ENCODE measurements at regions not wholly inside any gene's neighbourhood (a gene's known extent, or its start where the extent isn't known, plus 50 kb on each side); places are given as distances from the start of the nearest gene placed in this dataset.

DNA sequence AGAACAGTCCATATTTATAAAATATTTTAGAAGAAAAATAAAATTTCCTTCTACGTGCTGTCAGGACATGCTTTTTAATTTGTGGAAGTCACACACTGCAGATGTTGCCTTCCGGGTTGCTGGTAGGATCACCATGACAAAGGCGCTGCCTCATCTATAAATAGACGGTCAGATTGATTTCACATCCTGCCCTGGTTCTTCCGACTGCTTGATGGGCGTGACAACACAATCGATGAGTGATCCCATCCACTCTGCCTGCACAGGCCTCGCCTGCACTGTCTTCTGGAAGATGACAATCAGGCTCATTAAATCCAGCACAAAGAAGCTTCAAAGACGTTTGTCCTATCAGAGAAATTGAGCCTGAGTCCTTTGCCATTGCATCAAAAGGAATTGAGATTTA, 318.9 kb upstream of the TRIB2 start:
- no CpG with 5 or more reads among the region's 9 CpGs for WGBS (ENCODE audit: insufficient coverage, insufficient read length)
- H3K9me3 ChIP-seq (ENCODE audit: control insufficient read depth, insufficient read depth, low read length) = peaks cover under 1% of the 10 kb centered on the region; the same call in 1 of the 2 replicates
- no peak overlapping the region for H3K27ac ChIP-seq (ENCODE audit: low read length)
- no peaks in the 10 kb centered on the region for H3K27me3 ChIP-seq (ENCODE audit: control insufficient read depth, insufficient read depth, low read length)
- no peaks in the 10 kb centered on the region for H3K36me3 ChIP-seq (ENCODE audit: control insufficient read depth, insufficient read depth, low read length)
- no peak for DNase-seq (ENCODE audit: low read depth, low spot score)
- H3K4me1 ChIP-seq (ENCODE audit: control insufficient read depth, insufficient read depth, low read length) = no peaks in the 10 kb centered on the region
- H3K4me3 ChIP-seq (ENCODE audit: low read length) = no peak overlapping the region

DNA sequence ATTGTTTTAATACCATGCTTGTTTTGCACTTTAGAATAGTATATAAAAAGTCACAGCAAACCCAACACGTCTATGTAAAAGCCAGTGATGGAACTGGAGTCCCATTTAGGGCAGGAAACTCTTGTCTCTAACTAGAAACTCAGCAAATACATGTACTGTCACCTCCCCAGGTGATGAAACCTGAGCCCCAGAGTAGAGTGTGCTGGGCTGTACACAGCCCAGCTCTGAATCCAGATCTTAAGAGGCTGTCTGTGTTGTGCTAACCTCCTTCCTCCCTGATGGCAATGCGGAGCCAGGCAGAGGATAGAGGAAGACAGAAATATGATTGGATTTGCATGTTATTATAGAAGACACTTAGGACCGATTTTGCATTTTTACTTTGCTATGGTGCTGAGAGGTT, 317.5 kb upstream of the TRIB2 start:
- Histone ChIP-seq H3K27me3 (ENCODE audit: control insufficient read depth, insufficient read depth, low read length) (no peaks in the 10 kb centered on the region), H3K36me3 (ENCODE audit: control insufficient read depth, insufficient read depth, low read length) (no peaks in the 10 kb centered on the region), H3K4me1 (ENCODE audit: control insufficient read depth, insufficient read depth, low read length) (no peaks in the 10 kb centered on the region; the same call in 1 of the 2 replicates), H3K9me3 (ENCODE audit: control insufficient read depth, insufficient read depth, low read length) (peaks cover 2% of the 10 kb centered on the region; the same call in 1 of the 2 replicates), H3K27ac (ENCODE audit: low read length) (no peak overlapping the region), H3K4me3 (ENCODE audit: low read length) (no peak overlapping the region)
- DNase-seq (ENCODE audit: low read depth, low spot score) = no peak
- WGBS (ENCODE audit: insufficient coverage, insufficient read length) = no CpG with 5 or more reads among the region's 3 CpGs

DNA sequence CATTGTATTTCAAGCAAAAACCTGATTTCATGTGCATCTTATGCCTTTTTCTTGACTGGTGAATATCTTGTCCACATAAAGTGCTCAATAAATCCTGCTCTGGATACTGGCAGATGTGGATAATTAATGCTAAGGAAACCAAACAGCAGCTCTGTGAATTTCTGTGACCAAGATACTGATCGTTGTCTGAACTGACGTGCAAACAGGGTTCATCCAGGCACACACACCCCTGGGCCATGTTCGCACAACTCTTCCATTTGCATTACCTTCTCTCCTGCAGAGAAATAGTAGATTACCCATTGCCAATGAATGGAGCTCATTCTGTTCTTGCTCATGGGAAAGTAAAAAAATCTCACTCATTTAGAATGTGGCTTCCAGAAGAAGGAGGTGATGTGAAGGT, 316.2 kb upstream of the TRIB2 start:
- H3K27me3 ChIP-seq (ENCODE audit: control insufficient read depth, insufficient read depth, low read length) = no peaks in the 10 kb centered on the region
- no peaks in the 10 kb centered on the region for H3K36me3 ChIP-seq (ENCODE audit: control insufficient read depth, insufficient read depth, low read length)
- DNase-seq (ENCODE audit: low read depth, low spot score) = no peak
- no peak overlapping the region for H3K4me3 ChIP-seq (ENCODE audit: low read length)
- no peak overlapping the region for H3K27ac ChIP-seq (ENCODE audit: low read length)
- WGBS (ENCODE audit: insufficient coverage, insufficient read length) = no CpG with 5 or more reads among the region's 3 CpGs
- H3K4me1 ChIP-seq (ENCODE audit: control insufficient read depth, insufficient read depth, low read length) = no peaks in the 10 kb centered on the region; the same call in 1 of the 2 replicates
- peaks cover 2% of the 10 kb centered on the region; the same call in 1 of the 2 replicates for H3K9me3 ChIP-seq (ENCODE audit: control insufficient read depth, insufficient read depth, low read length)

- Histone ChIP-seq H3K4me1 (ENCODE audit: control insufficient read depth, insufficient read depth, low read length) (no peaks in the 10 kb centered on the region; the same call in 1 of the 2 replicates), H3K27ac (ENCODE audit: low read length) (no peak overlapping the region), H3K36me3 (ENCODE audit: control insufficient read depth, insufficient read depth, low read length) (no peaks in the 10 kb centered on the region), H3K4me3 (ENCODE audit: low read length) (no peak overlapping the region), H3K27me3 (ENCODE audit: control insufficient read depth, insufficient read depth, low read length) (no peaks in the 10 kb centered on the region; the same call in 1 of the 2 replicates), H3K9me3 (ENCODE audit: control insufficient read depth, insufficient read depth, low read length) (peaks cover 2% of the 10 kb centered on the region; the same call in 1 of the 2 replicates)
- WGBS (ENCODE audit: insufficient coverage, insufficient read length) = no CpG with 5 or more reads among the region's 5 CpGs
- DNase-seq (ENCODE audit: low read depth, low spot score) = no peak
Observed at GRCh38 chr2:12402440-12403139, 314.1 kb upstream of the TRIB2 start.

DNA sequence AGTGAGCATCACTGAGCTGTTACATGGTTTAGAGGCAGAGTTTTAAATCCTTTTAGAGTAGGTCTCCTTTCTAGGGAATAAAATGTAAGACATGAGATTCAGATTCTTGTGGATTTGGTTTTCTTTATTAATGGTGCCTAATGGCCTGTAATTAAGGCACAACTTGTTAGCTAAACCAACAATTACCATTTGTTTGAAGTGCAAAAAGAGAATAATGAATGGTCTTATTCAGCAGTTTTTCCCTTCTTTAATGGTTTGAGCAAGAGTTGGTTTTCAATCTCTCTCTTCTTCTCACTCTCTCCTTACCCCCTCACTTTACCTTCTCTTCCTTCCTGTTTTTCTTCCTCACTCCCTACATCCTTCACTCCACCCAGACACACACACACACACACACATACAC, 312.2 kb upstream of the TRIB2 start:
- H3K4me1 ChIP-seq (ENCODE audit: control insufficient read depth, insufficient read depth, low read length) = no peaks in the 10 kb centered on the region; the same call in 1 of the 2 replicates
- H3K4me3 ChIP-seq (ENCODE audit: low read length) = no peak overlapping the region
- peaks cover 2% of the 10 kb centered on the region; the same call in 1 of the 2 replicates for H3K9me3 ChIP-seq (ENCODE audit: control insufficient read depth, insufficient read depth, low read length)
- no peak for DNase-seq (ENCODE audit: low read depth, low spot score)
- H3K36me3 ChIP-seq (ENCODE audit: control insufficient read depth, insufficient read depth, low read length) = no peaks in the 10 kb centered on the region
- no peak overlapping the region for H3K27ac ChIP-seq (ENCODE audit: low read length)
- no peaks in the 10 kb centered on the region; the same call in 1 of the 2 replicates for H3K27me3 ChIP-seq (ENCODE audit: control insufficient read depth, insufficient read depth, low read length)

DNA sequence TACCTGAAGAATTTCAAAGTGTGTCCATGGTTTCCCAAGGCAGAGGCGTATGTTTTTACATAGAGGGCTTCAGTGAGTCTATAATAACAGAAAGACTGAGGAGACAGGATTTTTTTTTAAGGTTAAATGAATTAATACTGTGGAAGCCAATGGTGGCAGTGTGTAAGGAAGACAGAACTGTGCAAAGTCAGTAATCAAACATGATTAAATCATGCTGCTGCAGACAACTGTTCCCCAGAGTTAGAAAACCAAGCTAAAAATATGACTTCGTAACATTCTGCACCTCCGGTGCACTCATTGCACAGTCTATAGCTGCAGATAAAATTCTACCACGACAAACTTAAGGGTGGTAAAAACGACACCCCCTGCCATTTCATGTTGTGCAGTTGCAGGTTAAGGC, 309.6 kb upstream of the TRIB2 start:
- no peaks in the 10 kb centered on the region; the same call in 1 of the 2 replicates for H3K27me3 ChIP-seq (ENCODE audit: control insufficient read depth, insufficient read depth, low read length)
- no peak for DNase-seq (ENCODE audit: low read depth, low spot score)
- no CpG with 5 or more reads among the region's 5 CpGs for WGBS (ENCODE audit: insufficient coverage, insufficient read length)
- H3K36me3 ChIP-seq (ENCODE audit: control insufficient read depth, insufficient read depth, low read length) = no peaks in the 10 kb centered on the region
- H3K9me3 ChIP-seq (ENCODE audit: control insufficient read depth, insufficient read depth, low read length) = 0 out of 2 replicates have a peak, but pooled peaks cover 2% of the 10 kb centered on the region
- no peak overlapping the region for H3K27ac ChIP-seq (ENCODE audit: low read length)
- no peak overlapping the region for H3K4me3 ChIP-seq (ENCODE audit: low read length)
- H3K4me1 ChIP-seq (ENCODE audit: control insufficient read depth, insufficient read depth, low read length) = no peaks in the 10 kb centered on the region; the same call in 1 of the 2 replicates

DNA sequence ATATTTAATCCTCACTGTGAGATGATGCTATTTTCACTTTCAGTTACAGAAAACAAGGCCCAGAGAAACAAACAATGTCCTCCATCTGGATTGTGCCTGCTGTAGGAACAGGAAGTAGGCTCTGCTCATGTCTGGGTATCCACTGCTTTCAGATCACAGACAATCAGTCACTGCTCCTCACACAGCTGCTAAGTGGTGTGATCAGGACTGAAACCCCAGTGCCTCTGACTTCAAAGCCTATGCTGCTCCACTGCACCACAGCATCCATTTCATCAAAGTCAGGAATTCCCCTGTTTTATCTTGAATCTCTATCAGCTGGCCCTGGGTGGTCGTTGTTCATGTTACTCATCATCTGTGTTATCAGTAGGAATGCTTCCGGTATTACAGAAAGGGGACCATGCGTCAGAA, 303.8 kb upstream of the TRIB2 start:
- no peaks in the 10 kb centered on the region for H3K4me1 ChIP-seq (ENCODE audit: control insufficient read depth, insufficient read depth, low read length)
- no peak overlapping the region for H3K4me3 ChIP-seq (ENCODE audit: low read length)
- no peak overlapping the region for H3K27ac ChIP-seq (ENCODE audit: low read length)
- no peak for DNase-seq (ENCODE audit: low read depth, low spot score)
- no peaks in the 10 kb centered on the region for H3K36me3 ChIP-seq (ENCODE audit: control insufficient read depth, insufficient read depth, low read length)
- no CpG with 5 or more reads among the region's 3 CpGs for WGBS (ENCODE audit: insufficient coverage, insufficient read length)
- H3K27me3 ChIP-seq (ENCODE audit: control insufficient read depth, insufficient read depth, low read length) = no peaks in the 10 kb centered on the region
- H3K9me3 ChIP-seq (ENCODE audit: control insufficient read depth, insufficient read depth, low read length) = no peaks in the 10 kb centered on the region

DNA sequence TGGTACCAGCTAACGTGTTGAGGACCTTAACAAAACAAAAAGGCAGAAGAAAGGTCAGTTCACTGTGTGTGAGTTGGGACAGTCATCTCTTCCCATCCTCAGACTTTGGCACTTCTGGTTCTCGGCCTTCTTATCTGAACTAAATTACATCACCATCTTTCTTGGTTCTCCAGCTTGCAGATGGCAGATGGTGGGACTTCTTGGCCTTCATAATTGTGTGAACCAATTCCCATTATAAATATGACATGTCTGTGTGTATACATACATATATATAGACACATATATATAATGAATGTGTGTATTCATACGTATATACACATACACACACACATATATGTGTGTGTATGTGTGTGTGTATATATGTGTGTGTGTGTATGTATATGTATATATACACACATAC, 301.2 kb upstream of the TRIB2 start:
- DNase-seq (ENCODE audit: low read depth, low spot score) = no peak
- Histone ChIP-seq H3K27ac (ENCODE audit: low read length) (no peak overlapping the region), H3K4me3 (ENCODE audit: low read length) (no peak overlapping the region), H3K9me3 (ENCODE audit: control insufficient read depth, insufficient read depth, low read length) (no peaks in the 10 kb centered on the region), H3K27me3 (ENCODE audit: control insufficient read depth, insufficient read depth, low read length) (no peaks in the 10 kb centered on the region), H3K36me3 (ENCODE audit: control insufficient read depth, insufficient read depth, low read length) (no peaks in the 10 kb centered on the region), H3K4me1 (ENCODE audit: control insufficient read depth, insufficient read depth, low read length) (no peaks in the 10 kb centered on the region)
- no CpG with 5 or more reads among the region's 3 CpGs for WGBS (ENCODE audit: insufficient coverage, insufficient read length)

GRCh38 chr2:12416600-12416999, 300.1 kb upstream of the TRIB2 start:
- Histone ChIP-seq H3K27ac (ENCODE audit: low read length) (no peak overlapping the region), H3K36me3 (ENCODE audit: control insufficient read depth, insufficient read depth, low read length) (no peaks in the 10 kb centered on the region), H3K9me3 (ENCODE audit: control insufficient read depth, insufficient read depth, low read length) (no peaks in the 10 kb centered on the region), H3K27me3 (ENCODE audit: control insufficient read depth, insufficient read depth, low read length) (no peaks in the 10 kb centered on the region), H3K4me3 (ENCODE audit: low read length) (no peak overlapping the region), H3K4me1 (ENCODE audit: control insufficient read depth, insufficient read depth, low read length) (no peaks in the 10 kb centered on the region)
- no CpG with 5 or more reads among the region's 6 CpGs for WGBS (ENCODE audit: insufficient coverage, insufficient read length)
- no peak for DNase-seq (ENCODE audit: low read depth, low spot score)

DNA sequence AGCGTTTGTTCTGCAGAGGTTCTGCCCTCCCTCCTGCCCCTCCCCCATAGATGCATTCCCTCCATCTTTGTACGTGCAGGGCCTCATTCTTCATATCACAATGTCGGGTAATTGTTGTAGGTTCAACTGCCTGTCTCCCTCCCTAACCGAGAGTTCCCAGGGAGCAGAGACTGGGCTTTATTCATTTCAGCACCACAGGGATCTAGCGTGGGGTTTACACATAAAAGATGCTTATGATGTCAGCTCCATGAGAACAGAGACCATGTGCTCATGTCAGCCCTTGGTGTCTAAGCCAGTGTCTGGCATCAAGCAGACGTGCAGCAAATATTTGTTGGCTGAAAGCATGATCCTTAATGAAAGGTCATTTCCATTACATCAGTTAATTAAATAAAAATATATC, 298.9 kb upstream of the TRIB2 start:
- Histone ChIP-seq H3K9me3 (ENCODE audit: control insufficient read depth, insufficient read depth, low read length) (no peaks in the 10 kb centered on the region), H3K27ac (ENCODE audit: low read length) (no peak overlapping the region), H3K4me3 (ENCODE audit: low read length) (no peak overlapping the region), H3K4me1 (ENCODE audit: control insufficient read depth, insufficient read depth, low read length) (no peaks in the 10 kb centered on the region), H3K27me3 (ENCODE audit: control insufficient read depth, insufficient read depth, low read length) (no peaks in the 10 kb centered on the region), H3K36me3 (ENCODE audit: control insufficient read depth, insufficient read depth, low read length) (no peaks in the 10 kb centered on the region)
- DNase-seq (ENCODE audit: low read depth, low spot score) = no peak
- no CpG with 5 or more reads among the region's 6 CpGs for WGBS (ENCODE audit: insufficient coverage, insufficient read length)

DNA sequence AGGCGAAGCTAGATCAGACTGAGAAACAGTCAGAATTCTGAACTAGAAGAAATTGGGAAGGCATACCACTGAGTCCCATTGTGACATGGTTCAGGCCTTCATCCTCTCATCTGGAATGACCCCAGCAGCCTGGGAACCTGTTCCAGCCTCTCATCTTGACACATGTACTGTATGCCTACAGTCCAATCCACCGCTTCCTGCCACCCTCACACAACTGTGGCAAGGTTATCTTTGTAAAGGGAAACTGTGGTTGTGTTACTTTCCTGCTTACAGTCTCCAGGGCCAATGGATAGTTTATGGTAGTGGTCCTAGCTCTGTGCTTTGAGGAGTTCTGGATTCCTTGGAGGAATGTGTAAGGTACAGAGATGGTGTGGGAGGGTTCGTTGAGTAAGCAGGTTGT, 296.9 kb upstream of the TRIB2 start:
- no peak for DNase-seq (ENCODE audit: low read depth, low spot score)
- H3K27me3 ChIP-seq (ENCODE audit: control insufficient read depth, insufficient read depth, low read length) = no peaks in the 10 kb centered on the region
- WGBS (ENCODE audit: insufficient coverage, insufficient read length) = no CpG with 5 or more reads among the region's 3 CpGs
- no peaks in the 10 kb centered on the region for H3K9me3 ChIP-seq (ENCODE audit: control insufficient read depth, insufficient read depth, low read length)
- no peak overlapping the region for H3K27ac ChIP-seq (ENCODE audit: low read length)
- H3K36me3 ChIP-seq (ENCODE audit: control insufficient read depth, insufficient read depth, low read length) = no peaks in the 10 kb centered on the region
- no peaks in the 10 kb centered on the region for H3K4me1 ChIP-seq (ENCODE audit: control insufficient read depth, insufficient read depth, low read length)
- H3K4me3 ChIP-seq (ENCODE audit: low read length) = no peak overlapping the region

All from iPS DF 6.9 (cell line).